HT1080 (cell line): ENCODE measurements at regions not wholly inside any gene's neighbourhood (a gene's known extent, or its start where the extent isn't known, plus 50 kb on each side); places are given as distances from the start of the nearest gene placed in this dataset.
"Not testable (repeated sequence)": the region's sequence is repeated elsewhere in the genome, so short reads cannot be mapped to it uniquely, and the experiment has no call there.

Experiments
- DNase-seq: peaks from one replicate; pipeline ENCODE4 v3.0.0-alpha.2; 2015; ENCODE audit warnings: low read depth

DNA sequence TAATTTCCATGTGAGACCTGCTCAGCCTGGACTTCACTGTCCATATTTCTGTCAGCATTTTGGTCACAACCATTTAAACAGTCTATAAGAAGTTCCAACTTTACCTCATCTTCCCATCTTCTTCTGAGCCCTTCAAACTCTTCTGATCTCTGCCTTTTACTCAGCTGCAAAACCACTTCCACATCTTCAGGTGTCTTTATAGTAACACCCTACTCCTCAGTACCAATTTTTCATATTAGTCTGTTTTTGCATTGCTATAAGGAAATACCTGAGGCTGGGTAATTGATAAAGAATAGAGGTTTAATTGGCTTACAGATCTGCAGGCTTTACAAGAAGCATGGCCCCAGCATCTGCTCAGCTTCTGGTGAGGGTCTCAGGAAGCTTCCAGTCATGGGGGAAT, 1648.9 kb upstream of the SLC10A2 start:
- DNase-seq, result no peak

DNA sequence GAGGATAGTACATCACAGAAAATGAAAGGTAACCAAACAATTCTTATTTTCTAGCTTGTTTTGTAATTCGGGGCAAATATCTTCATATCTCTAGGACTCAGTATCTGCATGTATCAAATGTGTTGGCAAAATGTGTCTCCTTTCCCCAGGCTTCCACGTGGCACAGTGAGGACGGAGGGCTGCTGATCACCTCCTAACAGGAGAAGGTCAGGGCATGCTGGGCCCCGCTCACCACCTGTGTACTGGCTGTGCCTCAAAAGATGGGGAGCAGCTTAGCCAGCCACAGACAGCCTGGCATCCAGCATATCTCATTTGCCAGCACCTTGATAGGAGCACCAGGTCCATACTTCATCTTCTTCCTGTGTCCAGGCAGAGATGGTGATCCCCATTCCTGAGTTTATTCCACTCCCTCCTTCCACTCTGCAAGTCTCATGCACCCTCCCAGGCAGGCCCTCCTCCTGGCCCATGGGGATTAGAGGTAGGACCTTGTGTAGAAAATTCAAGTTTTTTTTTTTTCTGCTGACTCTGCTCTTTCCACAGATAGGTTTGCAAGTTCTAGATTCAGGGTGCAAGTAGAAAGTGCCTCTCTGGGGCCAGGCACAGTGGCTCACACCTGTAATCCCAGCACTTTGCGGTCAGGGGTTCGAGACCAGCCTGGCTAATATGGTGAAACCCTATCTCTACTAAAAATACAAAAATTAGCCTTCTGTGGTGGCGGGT, 1639.0 kb upstream of the SLC10A2 start:
- no peak for DNase-seq

DNA sequence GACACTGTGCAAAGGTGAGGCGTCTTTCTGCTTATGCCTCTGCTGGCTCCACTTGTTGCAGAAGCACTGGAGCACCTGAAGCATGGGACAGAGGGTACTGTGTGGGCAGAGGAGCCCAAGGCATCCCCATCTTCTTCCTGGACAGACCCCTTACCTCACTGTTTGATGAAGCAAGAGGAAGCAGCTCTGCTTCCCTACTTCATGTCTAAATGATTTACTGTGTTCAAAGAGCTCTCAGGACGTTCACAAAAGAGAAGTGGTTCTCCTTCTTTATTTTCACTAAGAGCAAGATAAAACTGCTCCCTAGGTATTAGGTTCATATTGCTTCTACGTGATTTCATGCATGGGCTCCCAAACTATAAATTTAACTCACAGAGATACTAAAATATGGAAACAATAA, 1635.4 kb upstream of the SLC10A2 start:
- no peak for DNase-seq

DNA sequence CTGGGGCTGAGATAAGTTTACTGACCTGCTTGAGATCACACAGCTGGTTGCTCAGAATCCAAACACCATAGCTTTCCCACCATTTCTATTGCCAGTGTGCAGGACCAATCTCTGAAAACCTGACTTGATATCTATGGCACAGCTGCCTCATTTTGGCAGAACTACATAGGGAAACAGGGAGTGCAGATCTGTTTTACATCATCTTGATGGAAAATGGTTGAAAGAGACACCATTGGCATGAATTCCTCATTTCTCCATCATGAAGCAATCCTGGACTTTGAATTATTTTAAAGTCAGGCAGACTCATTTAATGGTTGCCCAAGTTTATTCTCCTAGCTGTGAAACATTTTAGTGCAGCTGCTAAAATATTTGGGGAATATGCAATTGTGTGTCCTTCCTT, 1628.2 kb upstream of the SLC10A2 start:
- DNase-seq, result no peak

DNA sequence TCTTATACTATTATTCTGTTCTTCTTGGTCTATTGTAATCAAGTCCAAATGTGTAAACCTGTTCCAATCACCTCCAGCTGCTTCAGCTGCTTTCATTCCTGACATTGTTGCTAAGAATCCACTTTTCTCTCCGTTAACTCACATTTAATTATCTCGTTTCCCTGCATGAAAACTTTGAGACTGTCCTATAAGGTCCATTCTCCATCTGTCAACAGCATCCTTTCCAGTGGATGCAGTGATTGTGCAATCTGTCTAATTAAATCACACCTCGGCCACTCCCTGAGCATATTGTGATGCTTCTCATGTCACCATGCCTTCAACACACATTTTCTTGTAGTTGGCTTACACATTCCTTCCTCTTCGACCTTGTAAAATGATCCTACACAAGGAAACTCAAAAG, 1626.9 kb upstream of the SLC10A2 start:
- DNase-seq, result no peak

DNA sequence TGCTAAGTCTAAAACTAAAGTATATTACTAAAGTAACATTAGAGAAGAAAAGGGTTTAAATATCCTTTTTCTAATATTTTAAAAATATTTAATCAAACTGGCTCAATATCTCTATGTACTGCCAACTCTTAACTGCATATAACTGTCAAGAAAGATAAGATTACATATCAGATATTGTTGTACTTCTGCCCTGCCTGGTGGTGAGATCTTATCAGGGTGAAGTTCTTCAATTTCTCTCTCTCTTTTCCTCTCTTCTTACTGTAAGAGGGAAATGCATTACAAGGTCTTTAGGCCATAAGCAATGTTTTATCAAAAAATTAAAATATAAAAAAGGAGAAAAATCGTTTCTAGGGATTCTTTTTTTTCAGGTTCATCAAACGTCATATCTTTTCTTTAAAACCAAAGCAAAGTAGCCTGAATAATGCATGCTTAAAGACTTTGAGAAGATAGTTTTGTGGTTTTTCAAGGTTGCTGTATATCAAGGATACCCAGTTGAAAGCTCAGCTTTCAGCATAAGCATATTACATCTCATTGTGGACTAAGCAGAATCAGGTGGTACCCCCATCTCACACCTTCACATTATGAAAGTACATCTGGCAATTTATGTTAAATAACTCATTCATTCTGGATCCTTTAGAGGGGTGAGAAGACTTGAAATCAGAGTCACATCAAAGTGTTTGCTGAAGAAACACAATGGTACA, 1625.7 kb upstream of the SLC10A2 start:
- no peak for DNase-seq

DNA sequence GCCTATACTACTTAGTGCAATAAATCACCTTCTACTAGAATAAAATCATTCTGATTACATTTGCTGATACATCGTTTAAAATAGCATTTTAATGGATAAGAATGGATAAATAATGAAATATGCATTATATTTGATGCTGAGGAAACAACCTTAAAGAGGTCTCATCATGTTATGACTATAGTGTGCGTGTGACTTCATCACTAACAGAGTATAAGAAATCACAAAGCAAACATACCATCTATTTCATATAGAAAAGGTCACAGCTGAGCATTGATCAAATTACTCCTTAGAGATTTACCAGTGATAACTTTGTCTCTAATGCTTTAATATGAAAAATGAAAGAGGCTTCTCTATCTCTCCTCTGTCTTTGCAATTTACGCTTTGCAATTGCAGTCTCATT, 1620.3 kb upstream of the SLC10A2 start:
- DNase-seq, result no peak

DNA sequence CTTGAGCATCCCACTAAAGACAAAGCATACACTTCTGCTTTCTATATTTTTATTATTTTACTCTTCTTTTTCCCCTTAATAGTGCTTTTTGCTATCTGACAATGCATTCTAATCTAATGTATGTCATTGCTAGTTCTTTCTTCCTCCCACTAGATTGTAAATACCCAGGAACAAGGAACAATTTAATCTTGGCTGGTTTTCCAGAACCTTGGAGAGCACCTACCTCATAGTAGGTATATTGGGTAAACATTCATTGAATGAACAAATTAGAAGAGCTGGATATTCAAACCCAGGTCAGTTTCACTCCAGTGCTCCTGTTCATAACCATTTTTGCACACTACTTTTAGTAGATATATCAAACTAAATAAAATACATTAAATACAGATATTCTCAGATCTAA, 1617.6 kb upstream of the SLC10A2 start:
- DNase-seq, result no peak

DNA sequence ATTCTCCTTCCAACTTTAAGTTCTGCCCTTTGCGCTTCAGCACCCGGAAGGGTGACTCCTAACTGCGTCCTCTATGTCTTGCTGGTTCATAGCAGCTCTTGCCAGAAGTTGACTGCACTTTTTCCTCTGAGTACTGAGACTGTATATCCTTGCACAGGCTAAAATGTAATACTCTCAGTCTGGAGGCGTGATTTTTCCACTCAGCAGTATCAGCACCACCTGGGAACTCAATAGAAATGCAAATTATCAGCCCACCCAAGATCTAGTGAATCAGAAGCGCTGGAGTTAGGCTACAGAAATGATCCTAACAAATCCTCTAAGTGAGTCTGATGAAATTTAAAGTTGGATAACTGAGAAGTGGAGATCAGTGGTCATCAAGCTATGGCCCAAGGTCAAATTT, 1611.9 kb upstream of the SLC10A2 start:
- DNase-seq, result no peak

DNA sequence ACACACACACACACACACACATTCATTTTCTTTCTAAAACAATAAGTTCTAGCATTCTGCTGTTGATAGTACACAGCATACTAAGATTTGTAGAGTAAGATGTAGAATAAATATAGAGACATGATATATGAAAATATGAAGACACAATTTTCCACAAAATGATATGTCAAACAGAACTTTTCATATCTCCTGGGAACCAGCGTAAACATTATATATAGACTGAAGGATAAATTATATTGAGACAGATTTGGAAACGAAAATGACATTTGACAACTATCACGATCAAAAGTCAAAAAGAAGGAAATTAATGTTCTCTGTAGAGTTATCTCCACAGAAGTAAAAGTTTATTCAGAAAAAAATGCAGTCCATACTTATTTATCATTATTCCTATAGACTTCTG, 1605.7 kb upstream of the SLC10A2 start:
- DNase-seq, result no peak

DNA sequence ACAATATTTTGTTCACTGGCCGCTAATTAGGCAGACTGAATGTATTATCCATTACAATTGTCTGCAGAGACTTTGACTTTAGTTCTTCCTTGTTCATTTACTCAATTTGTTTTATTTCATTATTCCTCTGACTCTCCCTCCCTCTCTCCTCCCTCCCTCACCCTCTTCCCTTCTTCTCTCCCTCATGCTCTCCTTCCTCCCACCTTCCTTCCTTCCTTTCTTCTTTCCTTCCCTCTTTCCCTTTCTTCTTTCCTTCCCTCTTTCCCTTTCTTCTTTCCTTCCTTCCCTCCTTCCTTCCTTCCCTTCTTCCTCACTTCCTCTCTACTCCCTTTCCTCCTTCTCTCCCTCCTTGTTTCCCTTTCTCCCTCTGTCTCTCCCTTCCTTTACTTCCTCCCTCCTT, 1591.0 kb upstream of the SLC10A2 start:
- DNase-seq, result no peak

DNA sequence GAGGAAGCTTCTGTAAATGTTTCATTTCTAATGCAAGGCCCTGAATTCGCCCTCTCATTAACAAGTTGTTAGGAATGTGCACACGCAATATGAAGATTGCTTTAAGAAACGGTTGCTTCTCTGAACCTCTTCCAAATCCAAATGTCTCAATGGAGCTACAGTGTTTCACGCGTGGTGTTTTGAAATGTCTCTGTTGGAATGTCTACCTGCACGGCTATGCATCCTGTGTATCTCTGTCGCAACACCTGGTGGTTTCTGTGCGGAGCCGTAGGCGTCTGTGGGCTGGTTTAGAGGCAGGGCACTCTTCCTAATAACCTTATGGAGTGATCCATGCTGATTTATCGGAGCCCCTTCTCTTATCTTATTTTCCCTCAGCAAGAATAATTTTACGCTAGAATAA, 1584.2 kb upstream of the SLC10A2 start:
- DNase-seq, result no peak

DNA sequence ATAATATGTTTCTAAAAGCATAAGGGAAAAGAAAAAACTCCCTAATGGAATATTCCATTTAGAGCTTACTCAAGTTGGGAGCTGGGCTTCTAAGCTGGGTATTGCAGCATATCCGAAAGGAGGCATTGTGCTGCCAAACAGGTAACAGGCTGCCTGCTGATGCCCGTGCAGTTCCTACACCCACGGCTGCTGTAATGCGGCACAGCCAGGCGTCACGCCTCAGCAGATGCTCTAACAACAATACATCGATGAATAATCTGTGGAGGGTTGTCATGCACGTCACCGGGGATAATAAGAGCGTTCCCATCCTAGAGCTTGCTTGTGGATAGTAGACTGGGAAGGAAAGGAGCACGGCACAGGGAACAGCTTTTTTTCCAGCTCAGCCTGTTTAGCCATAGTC, 1582.1 kb upstream of the SLC10A2 start:
- DNase-seq, result no peak

DNA sequence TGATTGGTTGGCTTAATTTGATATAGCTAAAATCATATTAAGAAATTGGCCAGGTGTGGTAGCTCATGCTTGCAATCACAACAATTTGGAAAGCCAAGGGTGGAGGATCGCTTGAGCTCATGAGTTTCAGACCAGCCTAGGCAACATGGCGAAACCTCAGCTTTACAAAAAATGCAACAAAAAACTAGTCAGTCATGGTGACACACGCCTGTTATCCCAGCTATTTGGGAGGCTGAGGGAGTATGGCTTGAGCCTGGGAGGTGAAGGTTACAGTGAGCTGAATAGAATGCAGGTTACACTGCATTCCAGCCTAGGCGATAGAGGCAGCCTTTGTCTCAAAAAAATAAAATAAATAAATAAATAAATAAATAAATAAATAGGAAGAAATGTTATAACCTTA, 1579.6 kb upstream of the SLC10A2 start:
- DNase-seq, result no peak

DNA sequence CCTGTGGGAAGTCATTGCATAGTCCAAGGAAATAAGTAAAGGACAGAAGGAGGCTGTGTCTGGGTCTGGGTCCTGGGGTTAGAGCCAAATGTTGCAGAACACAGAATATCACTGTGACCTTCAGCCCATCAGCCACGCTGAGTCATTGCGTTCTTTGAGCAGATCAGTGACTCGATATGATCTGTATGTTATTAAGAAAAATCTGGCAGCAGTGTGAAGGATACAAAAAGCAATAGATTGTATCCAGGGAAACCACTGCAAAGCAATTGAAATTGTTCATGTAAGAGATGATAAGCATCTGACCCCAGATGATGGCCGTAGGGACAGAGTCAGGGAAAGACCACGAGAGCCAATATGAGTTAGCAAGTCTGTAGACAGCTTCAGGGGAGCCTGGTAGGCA, 1575.1 kb upstream of the SLC10A2 start:
- DNase-seq, result peak; percentile 46

DNA sequence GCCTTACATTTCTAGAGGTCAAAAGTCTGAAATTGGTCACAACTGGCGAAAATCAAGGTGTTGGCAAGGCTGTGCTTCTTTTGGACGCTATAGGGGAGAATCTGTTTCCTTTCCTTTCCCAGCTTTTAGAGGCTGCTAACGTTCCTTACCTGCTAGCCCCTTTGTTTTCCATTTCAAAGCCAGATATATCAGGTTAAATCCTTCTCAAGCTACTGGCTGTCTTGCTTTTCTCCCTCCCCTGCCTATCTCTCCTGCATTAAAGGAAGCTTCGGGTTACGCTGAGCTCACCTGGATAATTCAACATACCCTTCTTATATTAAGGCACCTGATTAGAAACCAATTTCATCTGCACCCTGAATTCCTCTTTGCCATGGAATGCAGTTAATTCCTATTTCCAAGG, 1569.7 kb upstream of the SLC10A2 start:
- DNase-seq, result no peak

DNA sequence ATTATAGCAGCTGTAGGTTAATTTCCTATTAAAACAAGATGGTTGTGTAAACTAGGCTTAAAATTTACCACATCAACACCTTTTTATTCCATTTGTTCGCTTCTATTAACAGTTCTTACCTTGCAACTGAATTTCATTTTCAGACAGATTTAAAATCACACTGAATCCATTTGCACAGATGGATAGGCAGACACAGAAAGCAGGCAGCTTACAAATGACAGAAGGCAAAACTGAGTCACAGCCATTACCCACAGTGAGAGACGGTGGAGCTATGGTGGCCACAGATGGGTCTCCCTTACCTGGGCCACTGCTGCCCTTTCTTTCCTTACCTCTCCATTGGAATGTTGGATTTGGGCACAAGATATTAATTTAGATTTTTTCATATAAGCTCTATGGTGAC, 1567.8 kb upstream of the SLC10A2 start:
- no peak for DNase-seq

DNA sequence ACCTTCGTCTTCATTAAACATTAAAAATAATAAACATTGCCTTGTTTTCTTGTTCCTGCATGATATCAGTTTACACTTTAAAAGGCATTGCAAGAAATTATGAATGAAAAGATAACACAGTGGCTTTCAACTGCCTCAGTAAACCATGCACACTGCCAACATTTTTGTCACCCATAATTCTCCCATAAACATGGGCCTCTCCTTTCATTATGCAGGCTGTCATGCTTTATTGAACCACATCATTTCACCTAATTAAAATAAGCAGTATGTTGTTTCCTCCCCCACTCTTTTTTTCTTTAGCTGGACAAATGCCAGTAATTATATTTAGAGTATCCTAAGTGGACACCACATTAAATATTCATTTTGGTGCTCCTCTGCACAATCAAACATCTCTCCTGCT, 1566.5 kb upstream of the SLC10A2 start:
- no peak for DNase-seq

DNA sequence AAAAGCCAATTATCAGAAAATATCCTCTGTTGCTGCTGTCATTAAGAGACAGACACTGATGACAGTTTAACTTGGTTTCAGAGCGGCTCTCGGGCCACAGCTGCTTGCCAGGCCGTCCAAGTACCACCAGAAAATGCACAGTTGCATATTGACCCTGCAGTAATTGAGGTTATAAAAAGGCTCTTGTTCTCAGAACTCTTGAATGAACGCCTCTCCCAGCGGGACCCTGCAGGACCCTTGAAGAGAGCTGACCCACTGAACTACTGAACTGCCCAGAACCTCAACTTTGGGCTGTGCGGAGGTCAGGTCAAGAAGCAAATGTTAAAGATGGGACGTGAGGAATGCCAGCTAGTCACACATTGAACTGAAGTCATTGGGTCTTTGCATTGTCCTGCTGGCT, 1559.0 kb upstream of the SLC10A2 start:
- DNase-seq, result no peak

DNA sequence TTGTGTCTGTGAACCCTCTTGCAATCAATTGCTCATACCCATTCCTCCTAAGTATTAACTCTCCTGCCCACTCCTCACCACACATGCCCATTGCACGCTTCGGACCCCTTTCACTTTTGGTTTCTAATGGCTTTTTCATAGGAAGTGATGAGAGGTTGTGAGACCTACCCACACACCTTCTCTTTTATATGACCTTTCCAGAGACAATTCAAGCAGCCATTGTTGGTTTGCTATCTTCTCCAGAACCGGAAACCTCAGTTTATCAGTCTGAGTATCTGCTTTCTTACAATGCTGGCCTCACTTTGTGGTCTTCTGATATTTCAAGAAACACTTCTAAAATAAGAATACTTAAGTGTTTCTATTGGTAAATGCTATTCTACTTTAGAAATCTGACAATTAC, 1550.8 kb upstream of the SLC10A2 start:
- DNase-seq, result no peak

DNA sequence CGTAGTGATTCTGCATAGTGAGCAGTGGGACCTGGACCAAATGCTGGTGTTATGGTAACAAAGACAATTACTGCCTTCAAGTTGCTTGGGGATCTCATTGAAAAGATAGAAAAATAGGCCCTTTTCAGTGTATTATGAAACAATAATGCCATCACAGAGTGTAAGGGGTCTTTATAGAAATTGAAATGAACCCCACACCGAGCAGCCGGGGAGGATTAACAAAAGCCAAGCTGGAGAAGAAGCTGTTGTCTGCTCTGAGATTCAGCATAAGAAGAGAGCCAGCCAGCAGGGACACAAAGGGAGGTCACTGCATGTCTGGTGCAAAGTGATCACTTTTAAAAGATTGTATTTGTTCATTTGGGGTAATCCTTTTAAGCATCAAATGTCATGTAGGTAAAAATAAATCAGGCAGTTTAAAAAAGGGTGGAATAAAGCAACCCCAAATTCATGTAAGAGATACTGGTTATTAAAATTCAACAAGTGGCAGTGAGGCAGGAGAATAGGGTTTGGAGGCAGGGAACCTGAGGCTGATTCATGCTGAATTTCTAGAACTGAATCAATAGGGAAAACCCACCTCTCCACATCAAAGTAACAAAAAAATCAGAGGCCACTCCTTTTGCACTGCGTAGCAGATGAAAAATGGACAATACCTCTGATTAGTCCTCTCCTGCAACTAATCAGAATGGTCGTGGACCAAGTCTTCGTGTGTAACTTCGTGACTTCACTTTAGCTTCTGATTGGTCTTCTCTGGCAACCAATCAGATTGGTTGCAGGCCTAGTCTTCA, 1548.3 kb upstream of the SLC10A2 start:
- DNase-seq, result no peak

DNA sequence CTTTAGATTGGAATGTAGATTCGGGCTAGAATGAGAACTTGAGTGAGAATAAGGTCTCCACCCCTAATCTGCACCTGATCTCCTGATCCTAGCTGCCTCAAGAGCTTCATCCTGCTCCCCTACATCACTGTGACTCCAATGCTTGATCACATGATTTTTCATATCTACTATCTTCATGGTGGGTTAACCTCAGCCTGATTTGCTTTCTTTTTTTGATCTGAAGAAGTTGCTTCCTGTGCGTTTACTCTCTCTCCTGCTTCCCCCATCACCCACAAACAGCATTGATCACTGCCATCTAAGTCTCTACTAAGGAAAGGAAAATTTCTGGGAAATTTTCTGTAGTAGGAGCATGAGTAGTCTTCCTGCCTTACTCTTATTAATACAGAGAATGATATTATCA, 1542.1 kb upstream of the SLC10A2 start:
- no peak for DNase-seq

DNA sequence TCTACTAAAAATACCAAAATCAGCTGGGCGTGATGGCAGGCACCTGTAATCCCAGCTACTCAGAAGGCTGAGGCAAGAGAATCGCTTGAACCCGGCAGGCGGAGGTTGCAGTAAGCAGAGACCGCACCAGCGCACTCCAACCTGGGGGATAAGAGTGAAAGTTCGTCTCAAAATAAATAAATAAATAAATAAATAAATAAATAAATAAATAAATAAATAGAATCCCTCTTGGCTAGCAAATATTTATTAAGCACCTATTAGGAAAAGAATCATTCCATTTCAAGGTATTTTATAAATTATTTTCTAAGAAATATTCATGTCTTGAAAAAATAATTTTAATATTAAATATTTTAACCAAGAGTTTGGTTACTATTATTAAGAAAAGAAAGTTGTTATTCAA, 1539.2 kb upstream of the SLC10A2 start:
- not testable (repeated sequence) for DNase-seq
